AG04450 (cell line): ENCODE measurements at regions not wholly inside any gene's neighbourhood (a gene's known extent, or its start where the extent isn't known, plus 50 kb on each side); places are given as distances from the start of the nearest gene placed in this dataset.
"Not testable (repeated sequence)": the region's sequence is repeated elsewhere in the genome, so short reads cannot be mapped to it uniquely, and the experiment has no call there.

ENCODE experiments used
- CTCF ChIA-PET: fragments of 300-600, 350-600 bp; formaldehyde crosslinking; extraction: SDS; loops from one replicate; lab custom pipeline; 2022; ENCODE audit warnings: antibody characterized with exemption, inconsistent platforms; lab: Charles Lee
- POLR2A ChIA-PET: fragments of 350-600 bp; formaldehyde crosslinking; extraction: SDS; loops from one replicate; lab custom pipeline; 2021; ENCODE audit warnings: antibody characterized with exemption, inconsistent platforms; lab: Yijun Ruan, JAX
- DNase-seq: peaks from one replicate; pipeline ENCODE4 v3.0.0-alpha.2; 2011; ENCODE audit warnings: low read depth, low spot score
- H3K27ac ChIP-seq: one replicate; pipeline ENCODE4 v1.5.1; 2012; ENCODE audit warnings: low read depth, low read length, control low read depth
- H3K27me3 ChIP-seq: one replicate; pipeline ENCODE4 v1.6.0; 2012; ENCODE audit warnings: low read length; ENCODE audit not compliant: control insufficient read depth, insufficient read depth
- H3K4me3 ChIP-seq: 2 replicates; pipeline ENCODE4 v1.5.1; 2011; ENCODE audit warnings: mild to moderate bottlenecking, low read depth, low read length, control low read depth
- H3K9me3 ChIP-seq: 2 replicates; pipeline ENCODE4 v1.5.1; 2012; ENCODE audit warnings: low read length; ENCODE audit not compliant: control insufficient read depth, insufficient read depth
- CTCF ChIP-seq: IDR thresholded peaks from 2 replicates; pipeline ENCODE4 v1.5.1; 2011; ENCODE audit warnings: low read depth, low read length, control low read depth, inconsistent platforms

GRCh38 chr5:166909926-166910325 lies 1381.5 kb upstream of the WWC1 start:
- no peak for DNase-seq
- no peak for TF ChIP-seq CTCF
- CTCF ChIA-PET: no interaction called here
- Histone ChIP-seq H3K9me3 (peaks cover 5% of the 10 kb centered on the region), H3K4me3 (no peak overlapping the region), H3K27me3 (no peaks in the 10 kb centered on the region), H3K27ac (no peak overlapping the region)
- POLR2A ChIA-PET: no interaction called here

- no peaks in the 10 kb centered on the region for H3K27me3 ChIP-seq
- no peak for DNase-seq
- ChIA-PET POLR2A (no interaction called here), CTCF (no interaction called here)
- peaks cover 9% of the 10 kb centered on the region; the same call in 1 of the 2 replicates for H3K9me3 ChIP-seq
- H3K4me3 ChIP-seq: no peak overlapping the region
- no peak overlapping the region for H3K27ac ChIP-seq
- no peak for TF ChIP-seq CTCF
Observed at GRCh38 chr5:166910995-166911394, 1380.5 kb upstream of the WWC1 start.

DNA sequence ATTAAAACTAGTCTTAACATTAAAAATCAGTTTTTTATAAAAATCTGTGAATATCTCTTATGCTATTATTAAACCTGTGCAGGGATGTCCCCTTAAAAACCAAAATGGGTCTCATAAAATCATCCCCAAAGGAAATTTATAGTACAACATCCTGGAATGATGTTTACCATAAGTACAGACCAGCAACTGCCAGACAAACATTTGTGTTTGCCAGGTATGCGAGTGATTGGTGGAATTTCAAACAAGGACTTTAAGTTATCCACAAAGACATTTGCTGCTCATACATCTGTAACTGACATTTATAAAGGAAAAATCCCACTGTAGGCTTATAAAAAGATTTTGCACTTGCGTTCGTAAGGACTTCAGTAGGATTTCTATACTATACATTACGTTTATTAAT lies 1375.4 kb upstream of the WWC1 start:
- ChIA-PET CTCF (no interaction called here), POLR2A (no interaction called here)
- Histone ChIP-seq H3K27ac (no peak overlapping the region), H3K27me3 (no peaks in the 10 kb centered on the region), H3K4me3 (no peak overlapping the region), H3K9me3 (peaks cover 13% of the 10 kb centered on the region)
- DNase-seq: no peak
- no peak for TF ChIP-seq CTCF

DNA sequence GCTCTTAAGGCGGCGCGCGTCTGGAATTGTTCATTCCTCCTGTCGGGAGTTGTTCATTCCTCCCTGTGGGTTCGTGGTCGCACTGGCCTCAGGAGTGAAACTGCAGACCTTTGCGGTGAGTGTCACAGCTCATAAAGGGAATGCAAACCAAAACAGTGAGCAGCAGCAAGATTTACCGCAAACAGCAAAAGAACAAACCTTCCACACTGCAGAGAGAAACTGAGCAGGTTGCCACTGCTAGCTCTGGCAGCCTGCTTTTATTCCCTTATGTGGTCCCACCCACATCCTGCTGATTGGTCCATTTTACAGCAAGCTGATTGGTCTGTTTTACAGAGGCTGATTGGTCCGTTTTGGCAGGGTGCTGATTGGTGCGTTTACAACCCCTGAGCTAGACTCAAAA lies 1365.3 kb upstream of the WWC1 start:
- Histone ChIP-seq H3K4me3 (no peak overlapping the region), H3K27me3 (no peaks in the 10 kb centered on the region), H3K9me3 (peaks cover 39% of the 10 kb centered on the region), H3K27ac (no peak overlapping the region)
- ChIA-PET POLR2A (no interaction called here), CTCF (interaction anchor here (1.2 kb wide), 1 partner anchor 67 kb away, joined by 3 read pairs; no protein-coding TSS in a partner anchor)
- no peak for TF ChIP-seq CTCF
- DNase-seq: no peak

- H3K27me3 ChIP-seq, DNase-seq, H3K27ac ChIP-seq, H3K4me3 ChIP-seq, POLR2A ChIA-PET: not testable (repeated sequence)
- CTCF ChIA-PET: interaction anchor here (1.2 kb wide), 1 partner anchor 66 kb away, joined by 3 read pairs; no protein-coding TSS in a partner anchor
- H3K9me3 ChIP-seq: peaks cover 37% of the 10 kb centered on the region
Observed at GRCh38 chr5:166926806-166927475, 1364.5 kb upstream of the WWC1 start.
